PFSK-1 (cell line): ENCODE measurements at regions not wholly inside any gene's neighbourhood (a gene's known extent, or its start where the extent isn't known, plus 50 kb on each side); places are given as distances from the start of the nearest gene placed in this dataset.

Source experiments
- FOXP2 ChIP-seq: optimal IDR thresholded peaks from 2 replicates; pipeline ENCODE3; 2011; ENCODE audit warnings: borderline replicate concordance, control low read depth, inconsistent platforms; ENCODE audit not compliant: insufficient read depth; ENCODE audit errors: extremely low read length, extremely low read depth
- POLR2AphosphoS5 ChIP-seq: IDR thresholded peaks from 2 replicates; pipeline ENCODE4 v1.6.1; 2012; ENCODE audit warnings: low read depth, mild to moderate bottlenecking, control low read depth, low read length, moderate library complexity
- REST ChIP-seq, 2 experiments: IDR thresholded peaks; 2 replicates each; pipeline versions ENCODE4 v1.6.1 to v1.8.0; 2011 to 2012; ENCODE audit warnings: low read depth in 2 of 2, low read length in 2 of 2, control low read depth in 1 of 2, inconsistent platforms in 1 of 2, mild to moderate bottlenecking in 1 of 2, moderate library complexity in 1 of 2; ENCODE audit not compliant: insufficient read depth in 1 of 2
- SIN3A ChIP-seq: IDR thresholded peaks from 2 replicates; pipeline ENCODE4 v1.6.1; 2012; ENCODE audit warnings: mild to moderate bottlenecking, low read length, moderate library complexity, borderline replicate concordance; ENCODE audit not compliant: insufficient read depth
- TAF1 ChIP-seq: IDR thresholded peaks from 2 replicates; pipeline ENCODE4 v1.6.1; 2012; ENCODE audit warnings: low read length, control low read depth, borderline replicate concordance; ENCODE audit not compliant: insufficient read depth

DNA sequence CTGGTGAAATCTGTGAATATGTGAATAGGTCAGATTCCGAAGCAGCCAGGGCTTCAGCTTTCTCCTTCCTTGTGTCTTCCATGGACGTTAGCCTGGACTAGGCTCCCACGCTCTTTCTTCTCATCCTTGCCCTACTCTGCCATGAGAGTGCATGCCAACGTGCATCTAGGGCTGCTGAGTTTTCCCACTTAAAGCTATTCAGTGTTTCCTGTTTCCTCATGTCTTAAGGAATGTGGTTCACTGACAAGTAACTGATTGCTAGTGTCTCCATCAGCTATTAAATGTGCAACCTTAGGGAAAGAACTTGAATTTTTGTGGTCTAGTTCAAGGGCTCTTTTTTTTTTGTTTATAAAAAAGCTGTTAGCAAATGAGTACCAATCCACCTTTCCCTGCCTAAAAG lies 642.3 kb upstream of the LINC00305 start:
- no peak for TF ChIP-seq TAF1
- TF ChIP-seq REST (IDR thresholded peaks at IDR 0.05; ENCODE audit: insufficient read depth in 1 of 2, low read depth in 2 of 2, low read length in 2 of 2) = no peak
- no peak for TF ChIP-seq POLR2AphosphoS5
- no peak for TF ChIP-seq FOXP2
- TF ChIP-seq SIN3A = no peak

DNA sequence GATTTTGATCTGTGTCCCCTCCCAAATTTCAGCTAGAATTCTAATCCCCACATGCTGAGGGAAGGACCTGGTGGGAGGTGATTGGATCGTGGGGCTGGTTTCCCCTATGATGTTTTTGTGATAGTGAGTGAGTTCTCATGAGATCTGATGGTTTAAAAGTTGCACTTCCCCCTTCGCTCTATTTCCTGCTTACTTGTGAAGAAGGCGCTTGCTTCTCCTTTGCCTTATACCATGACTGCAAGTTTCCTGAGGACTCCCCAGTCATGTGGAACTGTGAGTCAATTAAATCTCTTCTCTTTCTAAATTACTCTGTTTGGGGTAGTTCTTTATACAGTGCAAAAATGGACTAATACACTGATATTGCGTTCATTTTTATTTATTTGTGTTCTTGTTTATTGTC lies 636.8 kb upstream of the LINC00305 start:
- TF ChIP-seq POLR2AphosphoS5 (no peak), REST (IDR thresholded peaks at IDR 0.05; ENCODE audit: insufficient read depth in 1 of 2, low read depth in 2 of 2, low read length in 2 of 2) (no peak), FOXP2 (no peak), SIN3A (no peak), TAF1 (no peak)

DNA sequence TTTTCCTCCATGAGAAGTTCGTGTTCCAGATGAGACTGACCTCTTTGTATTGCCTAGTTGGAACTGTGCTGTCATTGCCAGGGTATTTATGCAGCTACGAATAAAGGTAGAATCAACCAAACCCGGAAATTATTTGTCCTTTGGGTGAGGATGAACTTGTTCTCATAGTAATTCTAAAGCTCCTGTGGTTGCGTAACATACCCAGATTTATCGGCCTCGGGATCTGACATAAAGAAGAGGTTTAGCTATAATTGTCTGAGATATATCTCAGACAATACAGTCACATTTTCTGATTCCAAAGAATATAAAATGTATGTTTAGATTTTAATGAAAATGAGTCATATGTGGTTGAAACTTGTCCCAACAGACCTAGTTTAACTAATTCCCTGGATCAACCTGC lies 628.7 kb upstream of the LINC00305 start:
- TF ChIP-seq SIN3A = no peak
- TF ChIP-seq FOXP2 = no peak
- no peak for TF ChIP-seq POLR2AphosphoS5
- no peak for TF ChIP-seq TAF1
- TF ChIP-seq REST (IDR thresholded peaks at IDR 0.05; ENCODE audit: insufficient read depth in 1 of 2, low read depth in 2 of 2, low read length in 2 of 2) = no peak

DNA sequence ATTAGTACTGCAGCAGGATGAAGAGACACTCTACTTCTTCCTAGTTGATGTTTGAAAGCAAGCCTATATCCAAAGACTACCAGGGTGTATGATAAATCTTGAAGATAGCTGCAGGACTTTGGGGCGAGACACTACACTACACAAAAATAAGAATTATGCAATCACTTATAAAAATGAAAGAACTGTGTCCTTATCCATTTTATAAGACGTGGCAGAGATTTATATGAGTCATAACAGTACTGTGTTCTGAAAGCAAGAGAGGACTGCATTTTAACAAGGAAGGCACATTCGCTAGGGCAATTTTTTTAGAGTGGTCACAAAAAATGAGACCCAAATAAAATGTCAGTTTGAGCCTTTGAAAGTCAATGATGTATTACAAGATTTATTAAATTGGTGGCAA lies 617.0 kb upstream of the LINC00305 start:
- no peak for TF ChIP-seq TAF1
- TF ChIP-seq FOXP2 = no peak
- TF ChIP-seq REST (IDR thresholded peaks at IDR 0.05; ENCODE audit: insufficient read depth in 1 of 2, low read depth in 2 of 2, low read length in 2 of 2) = no peak
- TF ChIP-seq SIN3A = no peak
- no peak for TF ChIP-seq POLR2AphosphoS5

DNA sequence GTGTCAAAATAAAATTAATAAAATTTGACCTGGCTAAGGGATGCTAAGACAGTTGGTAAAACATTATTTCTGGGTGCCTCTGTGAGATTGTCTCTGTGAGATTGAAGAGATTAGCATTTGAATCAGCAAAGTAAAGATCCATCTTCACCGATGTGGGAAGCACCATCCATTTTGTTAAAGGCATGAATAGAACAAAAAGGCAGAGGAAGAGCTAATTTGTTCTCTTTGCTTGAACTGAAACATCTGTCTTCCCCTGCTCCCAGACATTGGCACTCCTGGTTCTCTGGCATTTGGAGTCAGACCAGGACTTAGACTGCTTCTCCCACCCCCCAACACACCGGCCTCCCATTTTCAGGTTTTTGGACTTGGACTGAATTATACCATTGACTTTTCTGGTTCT lies 603.8 kb upstream of the LINC00305 start:
- no peak for TF ChIP-seq SIN3A
- TF ChIP-seq FOXP2 = no peak
- no peak for TF ChIP-seq REST (IDR thresholded peaks at IDR 0.05; ENCODE audit: insufficient read depth in 1 of 2, low read depth in 2 of 2, low read length in 2 of 2)
- no peak for TF ChIP-seq TAF1
- TF ChIP-seq POLR2AphosphoS5 = no peak
